GM12878 (cell line): ENCODE measurements at regions not wholly inside any gene's neighbourhood (a gene's known extent, or its start where the extent isn't known, plus 50 kb on each side); places are given as distances from the start of the nearest gene placed in this dataset.

ENCODE experiments used
- EZH2 ChIP-seq: IDR thresholded peaks from 2 replicates; pipeline ENCODE4 v1.6.1; 2012; ENCODE audit warnings: low read depth, mild to moderate bottlenecking, control low read depth, inconsistent platforms, low read length, borderline replicate concordance; ENCODE audit not compliant: control insufficient read depth
- NFYA ChIP-seq: IDR thresholded peaks from 2 replicates; pipeline ENCODE4 v1.6.1; 2011; ENCODE audit warnings: low read depth, mild to moderate bottlenecking, low read length, improper control_type of control experiment, borderline replicate concordance
- NFYB ChIP-seq: IDR thresholded peaks from 2 replicates; pipeline ENCODE4 v1.6.1; 2011; ENCODE audit warnings: low read depth, mild to moderate bottlenecking, low read length, improper control_type of control experiment, moderate library complexity; ENCODE audit not compliant: insufficient read depth
- TAF1 ChIP-seq: IDR thresholded peaks from 2 replicates; pipeline ENCODE4 v1.6.1; 2011; ENCODE audit warnings: mild to moderate bottlenecking, low read depth, low read length, borderline replicate concordance
- ZNF24 ChIP-seq: fragments of 450-650 bp; IDR thresholded peaks from 2 replicates; pipeline ENCODE4 v1.6.1; 2017; ENCODE audit warnings: antibody characterized with exemption, mild to moderate bottlenecking

- no peak for TF ChIP-seq TAF1
- no peak for TF ChIP-seq NFYB
- no peak for TF ChIP-seq ZNF24
- TF ChIP-seq EZH2: no peak
- no peak for TF ChIP-seq NFYA
Measured at GRCh38 chr3:157614896-157615295, 111.7 kb upstream of the VEPH1 start.
